Left forelimb (tissue), 1 donor: ENCODE measurements at regions not wholly inside any gene's neighbourhood (a gene's known extent, or its start where the extent isn't known, plus 50 kb on each side); places are given as distances from the start of the nearest gene placed in this dataset.
"Not testable (repeated sequence)": the region's sequence is repeated elsewhere in the genome, so short reads cannot be mapped to it uniquely, and the experiment has no call there.

ENCODE experiments used
- DNase-seq: peaks from one replicate; pipeline ENCODE4 v3.0.0-alpha.2; 2018; ENCODE audit warnings: low spot score

DNA sequence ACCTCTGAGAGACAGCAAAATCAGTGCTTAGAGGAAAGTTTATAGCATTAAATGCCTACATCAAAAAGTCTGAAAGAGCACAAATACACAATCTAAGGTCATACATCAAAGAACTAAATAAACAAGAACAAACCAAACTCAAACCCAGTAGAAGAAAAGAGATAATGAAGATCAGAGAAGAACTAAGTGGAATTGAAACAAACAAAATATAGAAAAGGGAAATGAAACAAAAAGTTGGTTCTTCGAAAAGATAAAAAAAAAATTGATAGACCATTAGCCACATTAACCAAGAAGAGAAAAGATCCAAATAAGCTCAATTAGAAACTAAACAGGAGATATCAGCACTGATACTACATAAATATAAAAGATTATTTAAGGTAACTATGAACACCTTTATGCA, 280.0 kb upstream of the NRG3 start:
- no peak for DNase-seq

DNA sequence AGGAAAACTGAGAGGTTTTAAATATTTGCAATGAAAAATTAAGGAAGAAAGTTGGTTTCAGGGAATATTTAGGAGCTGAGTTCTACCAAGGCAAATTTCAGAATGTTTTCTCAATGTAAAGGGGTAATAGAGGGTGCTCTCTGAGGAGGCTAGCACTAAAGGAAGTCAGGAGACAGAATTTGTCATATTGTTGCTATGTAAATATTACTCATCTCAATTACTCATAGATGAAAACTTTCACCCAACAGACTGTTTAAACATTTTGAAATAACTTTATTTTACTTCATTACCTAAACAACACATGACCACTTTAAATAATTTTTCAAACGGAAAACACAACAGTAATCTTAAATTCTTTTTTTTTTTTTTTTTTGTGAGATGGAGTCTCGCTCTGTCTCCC, 274.8 kb upstream of the NRG3 start:
- DNase-seq: no peak

GRCh38 chr10:81603106-81603620, 271.8 kb upstream of the NRG3 start:
- DNase-seq: no peak

- not testable (repeated sequence) for DNase-seq
Observed at GRCh38 chr10:81644485-81644884, 230.5 kb upstream of the NRG3 start.

- DNase-seq: no peak
Observed at GRCh38 chr10:81655986-81656385, 219.0 kb upstream of the NRG3 start.

DNA sequence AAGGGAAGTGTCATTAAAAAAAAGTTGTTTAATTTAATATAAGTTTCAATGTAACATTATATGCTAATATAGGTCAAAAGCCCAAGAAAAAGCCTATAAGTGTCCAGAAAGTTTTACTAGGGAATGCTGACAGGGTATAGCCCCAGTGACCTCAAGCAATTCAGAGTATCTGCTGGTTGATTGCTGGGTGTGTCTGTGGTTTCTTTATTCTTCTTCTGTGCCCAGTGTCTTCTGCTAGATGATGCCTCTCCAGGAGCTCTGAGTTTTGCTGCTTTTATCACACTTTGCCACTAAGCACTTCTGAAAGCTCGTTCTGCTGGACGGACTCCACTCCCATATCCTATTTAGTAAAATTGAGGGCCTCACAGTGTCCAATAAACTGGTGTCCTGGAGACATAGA, 212.2 kb upstream of the NRG3 start:
- DNase-seq: no peak

DNA sequence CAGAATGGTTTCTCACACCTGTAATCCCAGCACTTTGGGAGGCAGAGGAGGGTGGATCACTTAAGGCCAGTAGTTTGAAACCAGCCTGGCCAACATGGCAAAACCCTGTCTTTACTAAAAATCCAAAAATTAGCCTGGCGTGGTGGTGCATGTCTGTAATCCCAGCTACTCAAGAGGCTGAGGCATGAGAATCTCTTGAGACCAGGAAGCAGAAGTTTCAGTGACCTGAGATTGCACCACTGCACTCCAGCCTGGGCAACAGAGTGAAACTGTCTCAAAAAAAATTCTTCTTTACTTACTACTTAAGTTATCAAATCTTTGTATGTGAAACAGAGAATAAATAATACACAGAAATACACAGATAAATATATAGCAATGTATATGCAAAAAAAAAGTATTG, 210.2 kb upstream of the NRG3 start:
- DNase-seq: not testable (repeated sequence)

DNA sequence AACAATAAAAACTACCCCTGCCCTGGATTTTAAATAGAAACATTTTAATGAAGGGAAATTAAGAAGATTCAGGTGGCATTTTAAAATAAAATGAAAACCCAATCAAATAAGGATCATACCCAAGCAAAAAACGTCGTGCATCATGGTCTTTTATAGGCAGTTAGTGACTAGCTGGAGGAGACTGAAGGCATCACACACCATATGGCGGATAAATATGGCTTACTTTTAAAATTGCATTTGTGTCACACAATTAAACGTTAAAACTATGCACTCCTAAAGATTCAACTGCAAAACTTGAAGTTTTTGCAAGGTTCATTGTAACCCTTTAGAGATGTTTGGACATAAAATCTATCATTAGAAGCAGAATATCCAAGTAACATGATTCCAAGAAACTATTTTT, 200.1 kb upstream of the NRG3 start:
- no peak for DNase-seq

DNA sequence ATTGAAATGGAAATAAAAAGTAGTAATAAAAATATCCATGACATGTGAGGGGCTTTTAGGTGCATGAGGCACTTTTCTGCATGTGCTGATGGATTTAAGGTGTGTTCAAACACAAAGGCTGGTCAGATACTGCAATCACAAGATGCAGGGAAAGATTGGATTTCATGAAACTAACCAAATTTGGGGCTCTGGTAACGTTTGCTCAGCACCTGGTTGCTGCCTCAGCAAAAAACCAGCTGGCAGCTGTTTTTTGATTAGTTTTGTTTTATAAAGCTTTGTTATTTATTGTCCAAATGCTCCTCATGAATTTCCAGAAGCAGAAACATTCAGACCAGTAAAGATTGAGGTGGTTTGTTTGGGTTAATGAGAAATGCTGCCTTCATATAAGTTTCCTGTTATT, 195.7 kb upstream of the NRG3 start:
- no peak for DNase-seq

GRCh38 chr10:81680359-81680758, 194.6 kb upstream of the NRG3 start:
- DNase-seq: no peak

- no peak for DNase-seq
Observed at GRCh38 chr10:81688459-81688858, 186.5 kb upstream of the NRG3 start.

DNA sequence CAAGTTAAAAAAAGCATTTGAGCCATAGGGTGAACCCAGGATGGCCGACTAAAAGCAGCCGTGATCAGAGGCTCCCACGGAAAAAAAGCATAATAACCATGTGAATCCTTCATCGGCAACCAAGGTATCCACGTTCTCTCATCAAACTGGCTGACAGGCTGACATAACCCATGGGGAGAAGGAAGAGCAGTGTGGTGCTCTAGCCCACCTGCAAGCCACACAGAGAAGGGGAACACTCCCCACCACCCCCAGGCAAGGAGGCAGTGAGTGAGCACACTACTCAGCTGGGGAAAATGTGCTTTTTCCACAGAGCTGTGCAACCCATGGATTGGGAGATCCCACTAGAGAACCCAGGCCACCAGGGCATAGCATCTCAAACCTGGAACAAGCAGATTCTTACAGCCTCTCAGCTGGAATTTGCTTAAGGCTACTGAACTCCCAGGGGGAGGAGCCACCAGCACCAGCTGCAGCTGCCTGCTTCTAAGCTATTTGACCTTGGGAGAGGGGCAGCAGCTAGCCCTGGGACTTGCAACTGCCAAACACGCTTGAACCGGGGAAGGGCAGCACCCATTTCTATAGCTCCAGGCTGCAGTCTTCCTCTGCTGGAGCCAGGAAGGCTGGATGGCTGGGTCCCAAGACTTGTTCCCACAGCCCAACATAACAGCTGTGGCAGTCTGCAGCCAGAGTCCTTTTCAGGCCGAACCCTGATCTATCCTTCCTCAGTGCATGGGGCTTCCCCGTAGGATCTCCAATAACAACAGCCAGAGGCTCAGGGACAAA, 178.2 kb upstream of the NRG3 start:
- no peak for DNase-seq

- no peak for DNase-seq
Observed at GRCh38 chr10:81704596-81704995, 170.4 kb upstream of the NRG3 start.

- no peak for DNase-seq
Observed at GRCh38 chr10:81708416-81708815, 166.6 kb upstream of the NRG3 start.

GRCh38 chr10:81708929-81709328, 166.1 kb upstream of the NRG3 start:
- DNase-seq: no peak

DNA sequence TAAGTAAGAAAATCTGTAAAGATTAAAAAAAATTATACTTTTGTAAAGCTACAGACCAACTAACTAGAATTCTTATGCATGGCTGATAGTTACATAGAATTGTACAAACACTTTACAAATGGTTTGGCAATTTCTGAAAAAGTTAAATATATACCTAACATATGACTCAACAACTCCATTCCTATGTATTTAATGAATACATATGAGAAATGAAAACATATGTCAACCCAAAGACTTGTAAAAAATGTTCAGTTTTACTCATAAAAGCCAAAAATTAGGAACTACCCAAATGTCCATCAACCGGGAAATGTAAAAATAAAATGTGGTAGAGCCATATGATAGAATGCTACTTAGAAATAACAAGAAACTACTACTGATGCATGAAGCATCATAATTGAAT, 152.6 kb upstream of the NRG3 start:
- no peak for DNase-seq

- DNase-seq: no peak
Observed at GRCh38 chr10:81724431-81724830, 150.6 kb upstream of the NRG3 start.

DNA sequence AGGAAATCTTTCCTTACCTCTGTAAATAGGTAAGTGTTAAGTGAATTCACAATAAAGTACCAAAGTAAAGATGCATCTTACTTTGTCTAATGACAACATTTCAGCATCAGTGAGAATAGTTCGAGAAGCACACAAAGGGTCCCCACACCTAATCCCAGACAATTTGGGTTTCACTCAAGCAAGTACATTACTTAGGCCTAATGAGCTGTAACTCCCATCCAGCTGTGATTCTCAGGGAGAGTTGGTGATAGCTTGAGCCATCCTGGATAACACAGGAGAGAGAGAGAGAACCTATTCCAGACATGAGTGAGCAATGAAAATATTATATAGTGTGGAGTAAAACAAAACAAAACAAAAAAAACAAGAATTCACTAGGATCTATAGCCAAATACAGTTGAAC, 149.1 kb upstream of the NRG3 start:
- no peak for DNase-seq

GRCh38 chr10:81728692-81729091, 146.3 kb upstream of the NRG3 start:
- no peak for DNase-seq

DNA sequence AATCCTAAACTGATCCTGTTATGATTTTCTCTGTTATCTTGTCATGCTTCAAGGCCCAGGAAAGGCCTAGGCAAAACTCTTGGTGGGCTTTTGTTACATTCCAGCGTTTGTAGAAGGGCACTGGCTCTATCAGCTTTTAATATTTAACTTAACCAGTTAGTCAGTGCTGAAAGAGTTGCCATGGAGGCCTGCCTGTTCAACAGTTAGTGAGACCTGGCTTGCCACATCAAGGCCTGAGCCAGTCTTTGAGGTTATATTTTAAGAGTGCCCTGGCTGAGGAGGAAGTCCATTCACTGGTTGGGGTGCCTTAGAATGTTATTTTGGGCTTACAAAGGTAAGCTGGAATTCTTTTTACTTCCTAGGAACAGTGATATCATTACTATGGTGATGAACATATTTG, 144.1 kb upstream of the NRG3 start:
- DNase-seq: no peak

DNA sequence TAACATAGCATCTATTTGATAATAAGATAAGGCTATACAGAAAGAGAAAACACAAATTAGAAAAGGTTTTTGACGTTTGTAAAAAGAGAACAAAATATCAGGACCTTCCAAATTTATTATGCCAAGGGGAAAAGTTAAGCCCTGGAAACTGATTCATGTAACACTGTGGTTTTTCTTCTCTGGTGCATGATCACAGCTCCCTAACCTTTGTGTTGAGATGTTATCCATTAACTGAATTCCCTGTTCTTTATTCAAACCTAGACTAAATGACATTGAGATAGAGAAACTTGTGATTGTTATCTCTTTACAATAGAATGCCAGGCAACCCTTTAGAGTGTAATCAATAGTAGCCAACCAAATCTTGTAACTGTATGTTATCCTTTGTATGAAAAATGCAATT, 141.5 kb upstream of the NRG3 start:
- no peak for DNase-seq

DNA sequence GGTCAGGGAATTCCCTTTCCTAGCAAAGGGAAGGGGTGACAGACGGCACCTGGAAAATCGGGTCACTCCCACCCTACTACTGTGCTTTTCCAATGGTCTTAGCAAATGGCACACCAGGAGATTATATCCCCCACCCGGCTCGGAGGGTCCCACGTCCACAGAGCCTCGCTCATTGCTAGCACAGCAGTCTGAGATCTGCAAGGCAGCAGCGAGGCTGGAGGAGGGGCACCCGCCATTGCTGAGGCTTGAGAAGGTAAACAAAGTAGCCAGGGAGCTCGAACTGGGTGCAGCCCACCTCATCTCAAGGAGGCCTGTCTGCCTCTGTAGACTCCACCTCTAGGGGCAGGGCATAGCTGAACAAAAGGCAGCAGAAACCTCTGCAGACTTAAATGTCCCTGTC, 139.8 kb upstream of the NRG3 start:
- not testable (repeated sequence) for DNase-seq

- no peak for DNase-seq
Observed at GRCh38 chr10:81759111-81759510, 115.9 kb upstream of the NRG3 start.

GRCh38 chr10:81784111-81784597, 90.8 kb upstream of the NRG3 start:
- DNase-seq: no peak
